MM.1S (cell line): ENCODE measurements at regions not wholly inside any gene's neighbourhood (a gene's known extent, or its start where the extent isn't known, plus 50 kb on each side); places are given as distances from the start of the nearest gene placed in this dataset.

ENCODE experiments used
- EZH2 ChIP-seq: fragments of 300-600 bp; sonication (generic); optimal IDR thresholded peaks from 2 replicates; pipeline ENCODE3; 2017; ENCODE audit warnings: low read depth, mild to moderate bottlenecking, antibody characterized with exemption, low read length, mixed read lengths
- TF ChIP-seq, protein P1 (sequence below): fragments of 300-600 bp; sonication (generic); IDR thresholded peaks from 2 replicates; pipeline ENCODE4 v1.5.1; 2016; ENCODE audit warnings: antibody characterized with exemption, low read length, mixed read lengths

DNA sequence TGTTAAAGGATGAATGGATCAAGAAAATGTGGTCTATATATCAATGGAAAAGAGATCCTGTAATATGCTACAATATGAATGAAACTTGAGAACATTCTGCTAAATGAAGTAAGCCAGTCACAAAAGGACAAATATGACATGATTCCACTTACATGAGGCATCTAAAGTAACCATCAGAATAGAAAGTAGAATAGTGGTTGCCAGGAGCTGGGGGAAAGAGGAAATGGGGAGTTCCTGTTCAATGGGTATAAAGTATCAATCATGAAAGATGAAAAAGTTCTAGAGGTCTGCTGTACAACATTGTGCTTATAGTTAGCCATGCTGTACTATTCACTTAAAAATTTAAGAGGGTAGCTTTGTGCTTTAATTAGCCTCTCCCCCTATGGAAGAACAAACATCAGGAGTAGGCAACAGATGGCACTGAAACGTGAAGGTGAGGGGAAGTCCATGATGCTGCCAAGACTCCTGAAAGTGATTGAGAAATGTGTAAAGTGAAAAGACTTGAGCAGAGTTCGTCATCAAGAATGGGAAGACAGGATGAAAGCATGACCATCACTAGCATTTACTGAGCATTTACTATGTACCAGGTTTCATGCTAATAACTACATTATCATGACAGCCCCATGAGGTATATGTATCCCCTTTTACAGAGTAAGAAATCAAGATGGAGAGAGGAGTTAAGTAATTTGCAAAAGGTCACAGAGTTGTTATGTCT lies 167.2 kb downstream of the CYB561 start:
- TF ChIP-seq, protein P1, sequence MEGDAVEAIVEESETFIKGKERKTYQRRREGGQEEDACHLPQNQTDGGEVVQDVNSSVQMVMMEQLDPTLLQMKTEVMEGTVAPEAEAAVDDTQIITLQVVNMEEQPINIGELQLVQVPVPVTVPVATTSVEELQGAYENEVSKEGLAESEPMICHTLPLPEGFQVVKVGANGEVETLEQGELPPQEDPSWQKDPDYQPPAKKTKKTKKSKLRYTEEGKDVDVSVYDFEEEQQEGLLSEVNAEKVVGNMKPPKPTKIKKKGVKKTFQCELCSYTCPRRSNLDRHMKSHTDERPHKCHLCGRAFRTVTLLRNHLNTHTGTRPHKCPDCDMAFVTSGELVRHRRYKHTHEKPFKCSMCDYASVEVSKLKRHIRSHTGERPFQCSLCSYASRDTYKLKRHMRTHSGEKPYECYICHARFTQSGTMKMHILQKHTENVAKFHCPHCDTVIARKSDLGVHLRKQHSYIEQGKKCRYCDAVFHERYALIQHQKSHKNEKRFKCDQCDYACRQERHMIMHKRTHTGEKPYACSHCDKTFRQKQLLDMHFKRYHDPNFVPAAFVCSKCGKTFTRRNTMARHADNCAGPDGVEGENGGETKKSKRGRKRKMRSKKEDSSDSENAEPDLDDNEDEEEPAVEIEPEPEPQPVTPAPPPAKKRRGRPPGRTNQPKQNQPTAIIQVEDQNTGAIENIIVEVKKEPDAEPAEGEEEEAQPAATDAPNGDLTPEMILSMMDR: no peak
- no peak for TF ChIP-seq EZH2
